Adrenal gland (tissue), 5 donors: ENCODE measurements at regions not wholly inside any gene's neighbourhood (a gene's known extent, or its start where the extent isn't known, plus 50 kb on each side); places are given as distances from the start of the nearest gene placed in this dataset.

Experiments used
- POLR2A ChIP-seq, 2 donors: fragments of 450-650 bp; IDR thresholded peaks; one replicate each; pipeline ENCODE4 v1.6.1; 2017; ENCODE audit warnings: antibody characterized with exemption in 2 of 2, mild to moderate bottlenecking in 2 of 2, moderate library complexity in 1 of 2
- TF ChIP-seq, protein P1 (sequence below), 6 experiments: fragments of 450-650 bp in 4 of 6; fragments of 200-600 bp in 2 of 6; sonication (generic) in 1 of 6; IDR thresholded peaks; 1 replicate in 5 of 6; 2 replicates in 1 of 6; pipeline versions ENCODE4 v1.5.1 to v1.8.0; 2016 to 2021; ENCODE audit warnings: antibody characterized with exemption in 6 of 6, mild to moderate bottlenecking in 2 of 6, moderate library complexity in 1 of 6
- donor health status: DM: no; HTN: no; CAD: no.

- TF ChIP-seq POLR2A (IDR thresholded peaks at IDR 0.05), result no peak
- TF ChIP-seq, protein P1, sequence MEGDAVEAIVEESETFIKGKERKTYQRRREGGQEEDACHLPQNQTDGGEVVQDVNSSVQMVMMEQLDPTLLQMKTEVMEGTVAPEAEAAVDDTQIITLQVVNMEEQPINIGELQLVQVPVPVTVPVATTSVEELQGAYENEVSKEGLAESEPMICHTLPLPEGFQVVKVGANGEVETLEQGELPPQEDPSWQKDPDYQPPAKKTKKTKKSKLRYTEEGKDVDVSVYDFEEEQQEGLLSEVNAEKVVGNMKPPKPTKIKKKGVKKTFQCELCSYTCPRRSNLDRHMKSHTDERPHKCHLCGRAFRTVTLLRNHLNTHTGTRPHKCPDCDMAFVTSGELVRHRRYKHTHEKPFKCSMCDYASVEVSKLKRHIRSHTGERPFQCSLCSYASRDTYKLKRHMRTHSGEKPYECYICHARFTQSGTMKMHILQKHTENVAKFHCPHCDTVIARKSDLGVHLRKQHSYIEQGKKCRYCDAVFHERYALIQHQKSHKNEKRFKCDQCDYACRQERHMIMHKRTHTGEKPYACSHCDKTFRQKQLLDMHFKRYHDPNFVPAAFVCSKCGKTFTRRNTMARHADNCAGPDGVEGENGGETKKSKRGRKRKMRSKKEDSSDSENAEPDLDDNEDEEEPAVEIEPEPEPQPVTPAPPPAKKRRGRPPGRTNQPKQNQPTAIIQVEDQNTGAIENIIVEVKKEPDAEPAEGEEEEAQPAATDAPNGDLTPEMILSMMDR (IDR thresholded peaks at IDR 0.05), result no peak
Measured at GRCh38 chr9:29214154-29214689, 1640.9 kb upstream of the C9orf72 start.
